IMR-90 (cell line): ENCODE measurements at regions not wholly inside any gene's neighbourhood (a gene's known extent, or its start where the extent isn't known, plus 50 kb on each side); places are given as distances from the start of the nearest gene placed in this dataset.

Experiments
- ATAC-seq: fragments of 200-7000 bp; cut with Tn5 transposase; 2 replicates; pipeline ENCODE4 v1.9.1; 2020; ENCODE audit warnings: low read depth, mild to moderate bottlenecking, moderate library complexity
- BruUV-seq: library from RNA; stranded (reverse); fragments of 400-500 nt; replicated peaks from 2 replicates; lab custom pipeline; 2021; lab: Mats Ljungman, UMichigan
- CTCF ChIA-PET: fragments of 300-600 bp; formaldehyde crosslinking; extraction: SDS; loops from one replicate; lab custom pipeline; 2021; ENCODE audit warnings: antibody characterized with exemption; lab: Yijun Ruan, JAX
- POLR2A ChIA-PET: fragments of 300-600 bp; sonication (Branson Sonifier 250); formaldehyde crosslinking; loops from one replicate; lab custom pipeline; 2022; ENCODE audit warnings: antibody characterized with exemption; ENCODE audit not compliant: unreplicated experiment; lab: Charles Lee
- DNase-seq: peaks from one replicate; pipeline ENCODE4 v3.0.0; 2013
- H2AFZ ChIP-seq: replicated peaks from 2 replicates; pipeline ENCODE3; 2013; ENCODE audit warnings: low read length, mild to moderate bottlenecking; ENCODE audit not compliant: poor library complexity
- H2AK5ac ChIP-seq: 2 replicates; pipeline ENCODE4 v1.6.1; 2013; ENCODE audit warnings: low read depth, low read length, inconsistent platforms
- H2AK9ac ChIP-seq: replicated peaks from 2 replicates; pipeline ENCODE3; 2013; ENCODE audit warnings: mild to moderate bottlenecking, low read depth, low read length, moderate library complexity; ENCODE audit not compliant: poor library complexity
- H2BK120ac ChIP-seq: 2 replicates; pipeline ENCODE4 v1.6.1; 2013; ENCODE audit warnings: low read depth, low read length, inconsistent platforms
- H2BK15ac ChIP-seq: 3 replicates; pipeline ENCODE4 v1.6.1; 2013; ENCODE audit warnings: low read depth, low read length, inconsistent platforms
- H2BK20ac ChIP-seq: 2 replicates; pipeline ENCODE4 v1.6.1; 2013; ENCODE audit warnings: low read depth, mild to moderate bottlenecking, inconsistent platforms, low read length, moderate library complexity
- H2BK5ac ChIP-seq: 2 replicates; pipeline ENCODE4 v1.6.1; 2013; ENCODE audit warnings: mild to moderate bottlenecking, low read depth, low read length, inconsistent platforms; ENCODE audit not compliant: poor library complexity, severe bottlenecking
- H3K14ac ChIP-seq: replicated peaks from 2 replicates; pipeline ENCODE4 v1.6.1; 2013; ENCODE audit warnings: low read depth, low read length, inconsistent platforms
- H3K18ac ChIP-seq: 2 replicates; pipeline ENCODE4 v1.6.1; 2013; ENCODE audit warnings: low read depth, low read length, control low read depth
- H3K23ac ChIP-seq: 2 replicates; pipeline ENCODE4 v1.6.1; 2013; ENCODE audit warnings: low read depth, low read length, inconsistent platforms
- H3K27ac ChIP-seq: 2 replicates; pipeline ENCODE4 v1.5.1; 2013; ENCODE audit warnings: mild to moderate bottlenecking, control low read depth, low read length; ENCODE audit not compliant: insufficient read depth
- H3K27me3 ChIP-seq: 2 replicates; pipeline ENCODE4 v1.6.1; 2013; ENCODE audit warnings: low read length; ENCODE audit not compliant: control insufficient read depth, insufficient read depth
- H3K36me3 ChIP-seq: 2 replicates; pipeline ENCODE4 v1.6.1; 2013; ENCODE audit warnings: low read length, mixed read lengths; ENCODE audit not compliant: control insufficient read depth, insufficient read depth
- H3K4ac ChIP-seq: 2 replicates; pipeline ENCODE4 v1.6.1; 2013; ENCODE audit warnings: low read depth, low read length, inconsistent platforms
- H3K4me1 ChIP-seq: 2 replicates; pipeline ENCODE4 v1.6.1; 2013; ENCODE audit warnings: low read length, mixed read lengths; ENCODE audit not compliant: control insufficient read depth, insufficient read depth
- H3K4me2 ChIP-seq: 2 replicates; pipeline ENCODE4 v1.6.1; 2013; ENCODE audit warnings: low read depth, mild to moderate bottlenecking, control low read depth, low read length, moderate library complexity
- H3K4me3 ChIP-seq: 2 replicates; pipeline ENCODE4 v1.5.1; 2013; ENCODE audit warnings: low read depth, mild to moderate bottlenecking, control low read depth, low read length, moderate library complexity; ENCODE audit not compliant: insufficient read depth
- H3K56ac ChIP-seq: 2 replicates; pipeline ENCODE4 v1.6.1; 2013; ENCODE audit warnings: low read length, inconsistent platforms; ENCODE audit not compliant: insufficient read depth; ENCODE audit errors: extremely low read depth
- H3K79me1 ChIP-seq, 2 experiments: 2 replicates each; pipeline ENCODE4 v1.6.1; 2013; ENCODE audit warnings: low read length in 2 of 2, inconsistent platforms in 1 of 2, low read depth in 1 of 2
- H3K9ac ChIP-seq: 2 replicates; pipeline ENCODE4 v1.6.1; 2013; ENCODE audit warnings: low read depth, low read length, control low read depth
- H3K9me1 ChIP-seq: 2 replicates; pipeline ENCODE4 v1.6.1; 2013; ENCODE audit warnings: low read length, inconsistent platforms; ENCODE audit not compliant: insufficient read depth
- H3K9me3 ChIP-seq: 2 replicates; pipeline ENCODE4 v1.6.1; 2013; ENCODE audit warnings: low read length; ENCODE audit not compliant: control insufficient read depth, insufficient read depth
- H4K20me1 ChIP-seq: 2 replicates; pipeline ENCODE4 v1.6.1; 2013; ENCODE audit warnings: low read length, inconsistent platforms; ENCODE audit not compliant: insufficient read depth
- H4K5ac ChIP-seq: 2 replicates; pipeline ENCODE4 v1.6.1; 2013; ENCODE audit warnings: mild to moderate bottlenecking, low read depth, low read length, control low read depth
- H4K8ac ChIP-seq, 2 experiments: 2 replicates each; pipeline ENCODE4 v1.6.1; 2013; ENCODE audit warnings: low read depth in 2 of 2, low read length in 2 of 2, control low read depth in 1 of 2, inconsistent platforms in 1 of 2
- H4K91ac ChIP-seq: 2 replicates; pipeline ENCODE4 v1.6.1; 2013; ENCODE audit warnings: low read depth, low read length, inconsistent platforms; ENCODE audit not compliant: insufficient read depth
- BHLHE40 ChIP-seq: fragments of 150-350 bp; IDR thresholded peaks from 2 replicates; pipeline ENCODE4 v1.6.1; 2016; ENCODE audit warnings: mild to moderate bottlenecking, low read depth, low read length
- CEBPB ChIP-seq: IDR thresholded peaks from 2 replicates; pipeline ENCODE4 v1.6.1; 2012; ENCODE audit warnings: low read depth, low read length, improper control_type of control experiment
- CHD1 ChIP-seq: IDR thresholded peaks from 2 replicates; pipeline ENCODE4 v1.6.1; 2012; ENCODE audit warnings: low read depth, low read length, improper control_type of control experiment
- FOS ChIP-seq: fragments of 150-350 bp; IDR thresholded peaks from 2 replicates; pipeline ENCODE4 v1.6.1; 2016; ENCODE audit warnings: low read depth, low read length
- MAFK ChIP-seq: IDR thresholded peaks from 2 replicates; pipeline ENCODE4 v1.6.1; 2012; ENCODE audit warnings: low read depth, low read length, improper control_type of control experiment
- MAZ ChIP-seq: IDR thresholded peaks from 2 replicates; pipeline ENCODE4 v1.6.1; 2012; ENCODE audit warnings: low read depth, mild to moderate bottlenecking, low read length, improper control_type of control experiment, moderate library complexity, borderline replicate concordance
- MXI1 ChIP-seq: IDR thresholded peaks from 2 replicates; pipeline ENCODE4 v1.6.1; 2012; ENCODE audit warnings: low read depth, mild to moderate bottlenecking, low read length, moderate library complexity, borderline replicate concordance
- NFE2L2 ChIP-seq: fragments of 150-350 bp; IDR thresholded peaks from 2 replicates; pipeline ENCODE4 v1.6.1; 2016; ENCODE audit warnings: low read depth, mild to moderate bottlenecking, low read length
- POLR2A ChIP-seq: IDR thresholded peaks from 2 replicates; pipeline ENCODE4 v1.6.1; 2012; ENCODE audit warnings: mild to moderate bottlenecking, low read depth, low read length
- RAD21 ChIP-seq: IDR thresholded peaks from 2 replicates; pipeline ENCODE4 v1.6.1; 2012; ENCODE audit warnings: low read length, improper control_type of control experiment
- RCOR1 ChIP-seq: IDR thresholded peaks from 2 replicates; pipeline ENCODE4 v1.6.1; 2012; ENCODE audit warnings: mild to moderate bottlenecking, low read length, improper control_type of control experiment; ENCODE audit not compliant: insufficient replicate concordance
- RFX5 ChIP-seq: IDR thresholded peaks from 2 replicates; pipeline ENCODE4 v1.8.0; 2012; ENCODE audit warnings: low read depth, mild to moderate bottlenecking, low read length, moderate library complexity
- SMC3 ChIP-seq: fragments of 150-350 bp; IDR thresholded peaks from 2 replicates; pipeline ENCODE4 v1.6.1; 2016; ENCODE audit warnings: low read depth, mild to moderate bottlenecking, antibody characterized with exemption, low read length, moderate library complexity
- WGBS, 2 experiments: methylation state at CpG; one replicate each; pipeline versions ENCODE4 v1.1.5 to v1.1.7; 2013; ENCODE audit warnings: missing lambda C conversion rate in 2 of 2; ENCODE audit not compliant: insufficient read length in 1 of 2; ENCODE audit errors: extremely low coverage in 2 of 2; 5-methylcytosine and 5-hydroxymethylcytosine counted together
- dilution Hi-C: fragments of 300-500 bp; cut with HindIII; formaldehyde crosslinking; loops from one replicate; pipeline ENCODE4 v1.14.3; 2018; ENCODE audit warnings: low sequenced_read_pairs; ENCODE audit not compliant: unreplicated experiment
- in situ Hi-C: fragments of 300-500 bp; cut with MboI; formaldehyde crosslinking; loops from 3 replicates; pipeline ENCODE4 v1.14.3; 2019; ENCODE audit warnings: low sequenced_read_pairs, inconsistent platforms, mixed read lengths
- intact Hi-C: fragments of 100-400 bp; cut with micrococcal nuclease; formaldehyde crosslinking; loops from 2 replicates; pipeline ENCODE4 v1.10.0; 2022
- TF ChIP-seq, protein P1 (sequence below): fragments of 150-350 bp; IDR thresholded peaks from 2 replicates; pipeline ENCODE4 v1.6.1; 2017; ENCODE audit warnings: mild to moderate bottlenecking, antibody characterized with exemption, low read length, low read depth
- TF ChIP-seq, protein P2 (sequence below): fragments of 150-350 bp; IDR thresholded peaks from 2 replicates; pipeline ENCODE4 v1.6.1; 2016; ENCODE audit warnings: low read depth, mild to moderate bottlenecking, low read length, moderate library complexity, borderline replicate concordance
- TF ChIP-seq, protein P3 (sequence below): conservative IDR thresholded peaks from 2 replicates; pipeline ENCODE4 v1.5.1; 2012; ENCODE audit warnings: mild to moderate bottlenecking, low read depth, low read length, improper control_type of control experiment

DNA sequence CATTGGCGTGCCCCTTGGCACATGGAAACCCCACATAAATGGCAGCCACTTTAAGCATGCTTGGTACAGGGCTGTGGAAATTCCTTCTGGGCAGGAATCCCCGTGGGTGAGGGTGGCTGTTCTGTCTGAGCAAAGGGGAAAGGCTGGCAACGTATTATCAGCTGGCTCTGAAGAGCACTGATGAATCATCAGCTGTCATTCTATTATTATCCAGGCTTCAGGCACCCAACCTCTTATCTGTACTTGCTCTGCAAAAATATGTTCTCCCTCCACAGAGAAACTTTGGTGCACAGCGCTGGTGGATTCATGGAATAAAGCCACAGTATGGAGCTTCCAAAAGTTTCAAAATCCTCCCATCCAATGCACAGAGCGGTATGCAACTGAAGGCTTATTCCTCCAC, 167.1 kb downstream of the TBX5 start:
- no TSS peak for BruUV-seq

More for the DNA sequence above, 167.1 kb downstream of the TBX5 start:
- no peak overlapping the region for H2BK20ac ChIP-seq
- no peak; the same call in 1 of the 2 replicates for ATAC-seq
- H3K9ac ChIP-seq, result no peak overlapping the region
- H4K91ac ChIP-seq, result no peak overlapping the region
- H3K79me1 ChIP-seq, result no peaks in the 10 kb centered on the region
- H3K9me1 ChIP-seq, result no peaks in the 10 kb centered on the region
- no peak for TF ChIP-seq NFE2L2
- no peak for TF ChIP-seq BHLHE40
- TF ChIP-seq CHD1, result no peak
- TF ChIP-seq MXI1, result no peak
- TF ChIP-seq RAD21, result no peak
- no peak for TF ChIP-seq MAZ
- TF ChIP-seq, protein P1, sequence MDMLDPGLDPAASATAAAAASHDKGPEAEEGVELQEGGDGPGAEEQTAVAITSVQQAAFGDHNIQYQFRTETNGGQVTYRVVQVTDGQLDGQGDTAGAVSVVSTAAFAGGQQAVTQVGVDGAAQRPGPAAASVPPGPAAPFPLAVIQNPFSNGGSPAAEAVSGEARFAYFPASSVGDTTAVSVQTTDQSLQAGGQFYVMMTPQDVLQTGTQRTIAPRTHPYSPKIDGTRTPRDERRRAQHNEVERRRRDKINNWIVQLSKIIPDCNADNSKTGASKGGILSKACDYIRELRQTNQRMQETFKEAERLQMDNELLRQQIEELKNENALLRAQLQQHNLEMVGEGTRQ, result no peak
- TF ChIP-seq CEBPB, result no peak
- TF ChIP-seq RCOR1, result no peak
- no peak for TF ChIP-seq MAFK
- TF ChIP-seq RFX5, result no peak
- TF ChIP-seq, protein P2, sequence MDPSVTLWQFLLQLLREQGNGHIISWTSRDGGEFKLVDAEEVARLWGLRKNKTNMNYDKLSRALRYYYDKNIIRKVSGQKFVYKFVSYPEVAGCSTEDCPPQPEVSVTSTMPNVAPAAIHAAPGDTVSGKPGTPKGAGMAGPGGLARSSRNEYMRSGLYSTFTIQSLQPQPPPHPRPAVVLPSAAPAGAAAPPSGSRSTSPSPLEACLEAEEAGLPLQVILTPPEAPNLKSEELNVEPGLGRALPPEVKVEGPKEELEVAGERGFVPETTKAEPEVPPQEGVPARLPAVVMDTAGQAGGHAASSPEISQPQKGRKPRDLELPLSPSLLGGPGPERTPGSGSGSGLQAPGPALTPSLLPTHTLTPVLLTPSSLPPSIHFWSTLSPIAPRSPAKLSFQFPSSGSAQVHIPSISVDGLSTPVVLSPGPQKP, result no peak
- TF ChIP-seq SMC3, result no peak
- TF ChIP-seq, protein P3, sequence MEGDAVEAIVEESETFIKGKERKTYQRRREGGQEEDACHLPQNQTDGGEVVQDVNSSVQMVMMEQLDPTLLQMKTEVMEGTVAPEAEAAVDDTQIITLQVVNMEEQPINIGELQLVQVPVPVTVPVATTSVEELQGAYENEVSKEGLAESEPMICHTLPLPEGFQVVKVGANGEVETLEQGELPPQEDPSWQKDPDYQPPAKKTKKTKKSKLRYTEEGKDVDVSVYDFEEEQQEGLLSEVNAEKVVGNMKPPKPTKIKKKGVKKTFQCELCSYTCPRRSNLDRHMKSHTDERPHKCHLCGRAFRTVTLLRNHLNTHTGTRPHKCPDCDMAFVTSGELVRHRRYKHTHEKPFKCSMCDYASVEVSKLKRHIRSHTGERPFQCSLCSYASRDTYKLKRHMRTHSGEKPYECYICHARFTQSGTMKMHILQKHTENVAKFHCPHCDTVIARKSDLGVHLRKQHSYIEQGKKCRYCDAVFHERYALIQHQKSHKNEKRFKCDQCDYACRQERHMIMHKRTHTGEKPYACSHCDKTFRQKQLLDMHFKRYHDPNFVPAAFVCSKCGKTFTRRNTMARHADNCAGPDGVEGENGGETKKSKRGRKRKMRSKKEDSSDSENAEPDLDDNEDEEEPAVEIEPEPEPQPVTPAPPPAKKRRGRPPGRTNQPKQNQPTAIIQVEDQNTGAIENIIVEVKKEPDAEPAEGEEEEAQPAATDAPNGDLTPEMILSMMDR, result no peak
- no peak for TF ChIP-seq POLR2A
- TF ChIP-seq FOS, result no peak
- no peaks in the 10 kb centered on the region; the same call in 1 of the 2 replicates for H3K9me3 ChIP-seq
- in situ Hi-C loops (no loop called here), intact Hi-C loops (no loop called here), dilution Hi-C loops (no loop called here)
- no peak for DNase-seq
- H3K36me3 ChIP-seq, result no peaks in the 10 kb centered on the region
- no peak overlapping the region for H4K5ac ChIP-seq
- no peaks in the 10 kb centered on the region for H3K4me1 ChIP-seq
- no CpG with 5 or more reads among the region's 5 CpGs for WGBS, 2 experiments
- no peak overlapping the region for H3K4me3 ChIP-seq
- H3K27ac ChIP-seq, result no peak overlapping the region
- ChIA-PET CTCF (no interaction called here), POLR2A (no interaction called here)
- no peak overlapping the region for H4K8ac ChIP-seq
- H2BK5ac ChIP-seq, result no peak overlapping the region
- H2BK15ac ChIP-seq, result no peak overlapping the region
- no peak overlapping the region for H3K4ac ChIP-seq
- no peak overlapping the region for H3K23ac ChIP-seq
- no peak overlapping the region for H2AFZ ChIP-seq
- H4K20me1 ChIP-seq, result no peaks in the 10 kb centered on the region
- no peak overlapping the region for H2AK9ac ChIP-seq
- no peak overlapping the region for H3K14ac ChIP-seq
- no peak overlapping the region for H2AK5ac ChIP-seq
- no peak overlapping the region for H3K18ac ChIP-seq
- H2BK120ac ChIP-seq, result no peak overlapping the region
- H3K27me3 ChIP-seq, result peaks cover 5% of the 10 kb centered on the region
- H3K4me2 ChIP-seq, result no peak overlapping the region
- no peak overlapping the region for H3K56ac ChIP-seq
